Erythroblast (primary cell): ENCODE measurements at regions not wholly inside any gene's neighbourhood (a gene's known extent, or its start where the extent isn't known, plus 50 kb on each side); places are given as distances from the start of the nearest gene placed in this dataset.

Experiments used
- GATA1 ChIP-seq: IDR thresholded peaks from 2 replicates; pipeline ENCODE4 v1.6.1; 2011; ENCODE audit warnings: low read depth, mild to moderate bottlenecking, control low read depth, low read length, moderate library complexity
- POLR2A ChIP-seq: IDR thresholded peaks from 2 replicates; pipeline ENCODE4 v1.6.1; 2011; ENCODE audit warnings: mild to moderate bottlenecking, low read length

DNA sequence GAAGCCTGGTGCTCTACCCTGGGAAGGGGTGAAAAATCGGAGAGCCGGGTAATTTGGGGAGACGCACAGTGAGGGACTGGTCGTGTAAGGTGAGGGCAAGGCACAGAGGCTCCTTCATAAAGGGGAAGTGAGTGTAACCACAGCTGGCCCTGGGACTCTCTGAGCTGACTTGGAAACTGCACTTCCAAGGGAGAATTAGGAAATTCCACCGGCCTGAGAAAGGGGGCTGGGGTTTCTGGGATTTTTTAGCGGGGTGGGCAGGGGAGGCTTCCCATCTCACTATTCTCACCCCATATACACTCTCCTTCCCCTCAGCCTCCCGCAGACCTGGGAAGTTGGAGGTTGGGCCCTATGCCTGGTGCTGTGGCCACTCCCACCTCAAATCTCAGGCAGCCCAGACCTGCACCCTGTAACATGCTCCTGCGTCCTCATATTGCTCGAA is 88.3 kb upstream of the IPO9 start:
- TF ChIP-seq POLR2A (no peak), GATA1 (no peak)
